NCI-H82 treated with DMSO at 0.1 percent for 48 hours (cell line): ENCODE measurements at regions not wholly inside any gene's neighbourhood (a gene's known extent, or its start where the extent isn't known, plus 50 kb on each side); places are given as distances from the start of the nearest gene placed in this dataset.

Experiments
- DNase-seq: peaks from one replicate; lab custom pipeline; 2025; ENCODE audit not compliant: unreplicated experiment; lab: John Stamatoyannopoulos, UW

DNA sequence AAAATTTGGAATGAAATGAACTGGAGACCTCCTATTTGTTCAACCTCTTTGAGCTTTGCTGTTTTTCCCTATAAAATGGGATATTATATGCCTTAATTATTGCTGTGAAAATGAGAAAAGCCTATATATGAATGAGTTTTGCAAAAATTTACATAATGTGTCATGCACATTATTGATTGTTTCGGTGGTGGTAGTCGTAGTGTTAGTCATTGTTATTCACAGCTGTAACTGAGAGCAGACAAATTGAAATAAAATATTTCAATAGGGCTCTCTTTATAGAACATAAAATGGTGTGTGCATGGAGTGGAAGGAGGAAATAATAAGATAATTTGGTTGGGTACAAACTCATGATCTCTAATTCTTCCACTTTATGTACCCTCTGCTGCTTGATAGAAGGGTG lies 153.7 kb upstream of the GADL1 start:
- no peak for DNase-seq

DNA sequence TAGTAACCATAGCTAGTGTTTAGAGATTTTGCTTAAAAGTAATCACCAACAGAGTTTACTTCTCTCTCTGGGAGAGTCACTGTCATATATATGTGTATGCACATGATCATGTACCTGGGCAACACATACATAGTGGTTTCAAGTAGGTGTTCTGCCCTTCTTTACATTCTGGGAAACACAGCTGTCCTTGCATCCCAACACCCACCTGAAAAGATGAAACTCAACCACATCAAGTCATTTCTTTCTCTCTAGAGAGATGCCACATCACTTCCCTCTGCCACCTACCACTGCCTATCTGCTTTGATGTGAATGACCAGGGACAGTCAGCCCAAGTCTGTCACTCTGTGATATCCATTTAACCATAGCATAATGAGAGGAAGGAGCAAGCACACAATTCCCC lies 155.8 kb upstream of the GADL1 start:
- no peak for DNase-seq

DNA sequence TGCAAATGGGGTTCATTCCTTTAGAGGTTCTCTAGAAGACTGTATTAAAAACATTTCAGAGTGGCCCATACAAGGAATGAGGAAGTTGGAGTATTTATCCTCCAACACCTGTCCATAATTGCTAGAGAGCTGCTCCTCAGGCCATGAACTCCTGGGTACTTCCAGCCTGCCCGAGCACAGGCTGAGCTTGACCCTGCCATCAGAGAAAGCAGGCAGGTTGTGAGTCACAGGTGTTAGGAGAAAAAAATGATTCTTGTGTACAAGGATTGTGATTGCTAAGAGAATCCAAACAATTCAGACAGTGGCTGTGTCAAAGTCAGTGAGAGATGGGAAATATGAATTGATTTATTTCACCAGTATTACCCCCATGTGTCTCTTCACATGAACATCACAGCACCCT lies 156.8 kb upstream of the GADL1 start:
- no peak for DNase-seq

DNA sequence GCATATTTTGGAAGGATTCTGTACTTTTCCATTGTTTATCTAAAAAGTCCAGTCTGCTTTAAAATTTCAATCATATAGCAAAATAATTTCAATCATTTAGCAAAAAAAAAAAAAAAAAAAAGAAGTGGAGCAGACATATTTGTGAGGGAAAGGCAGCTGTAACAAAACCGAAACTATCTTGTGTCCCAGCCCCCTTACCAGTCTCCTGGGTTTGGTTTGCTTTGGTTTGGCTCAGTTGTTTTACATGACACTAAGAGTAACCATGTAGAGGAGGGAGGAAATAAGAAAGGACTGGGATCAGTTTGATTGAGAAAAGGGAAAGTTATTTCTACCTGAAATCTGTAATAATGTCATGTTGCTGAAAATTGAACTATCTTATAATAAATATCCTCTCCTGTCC lies 158.8 kb upstream of the GADL1 start:
- DNase-seq = no peak

GRCh38 chr3:31054032-31054431 lies 159.6 kb upstream of the GADL1 start:
- DNase-seq = no peak

GRCh38 chr3:31055757-31056156 lies 161.3 kb upstream of the GADL1 start:
- no peak for DNase-seq

DNA sequence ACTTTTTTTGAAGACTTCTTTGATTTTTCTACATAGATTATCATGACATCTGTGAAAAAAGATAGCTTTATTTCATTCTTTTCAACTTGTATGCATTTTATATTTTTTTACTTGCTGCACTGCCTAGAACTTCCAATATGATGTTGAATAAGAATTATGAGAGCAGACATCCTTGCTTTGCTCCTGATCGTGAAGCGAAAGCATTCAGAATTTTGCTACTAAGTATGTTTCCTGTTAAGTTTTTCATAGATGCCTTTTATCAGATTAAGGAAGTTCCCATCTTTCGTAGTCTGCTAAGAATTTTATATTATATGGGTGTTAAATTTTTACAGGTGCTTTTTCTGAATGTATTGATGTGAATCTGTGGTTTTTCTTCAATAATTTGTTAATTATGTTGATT lies 163.4 kb upstream of the GADL1 start:
- DNase-seq = no peak

GRCh38 chr3:31064021-31064420 lies 169.6 kb upstream of the GADL1 start:
- DNase-seq = peak; percentile 13

- DNase-seq = no peak
Observed at GRCh38 chr3:31065765-31066164, 171.3 kb upstream of the GADL1 start.

- DNase-seq = no peak
Observed at GRCh38 chr3:31067004-31067403, 172.5 kb upstream of the GADL1 start.

GRCh38 chr3:31075471-31075870 lies 181.0 kb upstream of the GADL1 start:
- DNase-seq = no peak

DNA sequence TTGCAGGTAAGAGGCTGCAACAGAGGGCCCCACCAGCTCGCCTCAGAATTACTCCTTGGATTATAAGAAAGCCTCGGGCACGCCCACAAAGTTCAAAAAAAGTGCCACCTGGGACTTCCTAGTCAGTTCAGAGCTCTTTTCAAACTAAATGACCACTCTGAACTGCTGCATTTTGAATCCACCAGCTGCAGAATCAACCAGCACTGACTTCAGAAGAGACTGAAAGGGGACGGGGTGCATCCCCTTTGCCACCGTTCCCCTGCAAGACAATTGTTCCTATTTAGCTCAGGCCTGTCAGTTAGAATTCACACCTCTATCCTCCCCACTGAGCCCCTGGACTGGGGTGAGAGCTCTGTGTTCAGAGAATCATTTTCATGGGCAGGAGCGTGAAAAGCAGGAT lies 181.4 kb upstream of the GADL1 start:
- no peak for DNase-seq

DNA sequence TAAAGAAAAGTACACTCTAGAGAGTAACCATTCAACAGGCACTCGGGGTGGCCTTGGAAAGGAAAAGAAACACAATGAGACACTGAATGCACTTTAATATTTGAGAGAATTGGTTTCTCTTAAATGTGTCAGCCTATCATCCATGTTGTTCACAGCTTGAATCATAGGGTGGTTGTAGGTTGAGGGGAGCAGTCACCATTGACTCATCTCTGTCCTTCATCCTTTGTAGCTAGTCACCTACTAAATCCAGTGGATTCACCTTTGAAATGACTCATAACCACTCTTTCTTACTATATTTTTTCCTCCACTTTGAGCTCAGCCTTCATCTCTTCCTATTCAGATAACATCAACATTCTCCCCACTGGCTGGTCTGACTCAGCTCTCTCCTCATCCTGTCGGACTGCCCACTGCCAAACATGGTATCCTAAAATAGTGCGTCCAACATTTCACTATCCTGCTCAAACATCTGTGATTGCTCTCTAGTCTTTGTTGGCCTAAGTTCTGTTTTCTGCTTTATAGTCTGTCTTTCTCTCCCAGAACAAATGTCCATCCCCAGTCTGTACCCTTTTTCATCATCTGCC lies 182.7 kb upstream of the GADL1 start:
- DNase-seq = no peak

DNA sequence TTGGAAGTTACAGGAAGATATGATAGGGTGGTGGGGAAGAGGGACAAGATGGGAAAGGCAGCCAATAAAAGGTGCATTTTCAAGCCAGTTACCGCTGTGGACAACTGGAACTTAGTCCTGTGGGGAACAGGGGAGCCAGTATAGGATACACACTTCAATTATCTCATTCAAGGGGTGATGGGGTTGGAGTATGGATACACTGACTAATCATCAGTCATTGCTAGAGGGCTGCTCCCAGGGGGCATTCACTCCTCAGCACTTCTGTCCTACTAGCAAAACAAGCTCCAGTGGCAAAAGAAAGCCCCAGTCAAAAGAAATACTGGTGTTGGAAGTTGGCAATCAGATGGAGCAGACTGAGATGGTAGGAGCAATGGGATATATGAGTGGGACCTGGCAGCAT lies 183.4 kb upstream of the GADL1 start:
- no peak for DNase-seq

DNA sequence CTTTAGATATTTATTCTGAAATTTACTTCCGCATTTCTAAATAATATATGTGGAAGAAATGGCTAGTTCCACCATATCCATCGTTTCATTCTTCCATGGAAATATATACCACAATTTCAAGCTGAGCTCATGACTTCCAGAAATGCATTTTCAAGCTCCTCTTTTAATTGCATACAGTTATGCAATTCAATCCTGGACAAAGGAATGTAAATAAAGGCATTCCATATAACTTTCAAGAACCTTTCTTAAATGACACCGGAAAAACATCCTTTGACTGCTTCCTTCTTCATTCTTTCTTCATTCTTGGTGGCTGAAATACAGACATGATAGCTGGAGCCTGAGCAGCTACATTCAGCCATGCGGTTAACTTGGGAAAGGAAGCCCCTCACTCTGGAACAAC lies 185.2 kb upstream of the GADL1 start:
- DNase-seq = no peak

DNA sequence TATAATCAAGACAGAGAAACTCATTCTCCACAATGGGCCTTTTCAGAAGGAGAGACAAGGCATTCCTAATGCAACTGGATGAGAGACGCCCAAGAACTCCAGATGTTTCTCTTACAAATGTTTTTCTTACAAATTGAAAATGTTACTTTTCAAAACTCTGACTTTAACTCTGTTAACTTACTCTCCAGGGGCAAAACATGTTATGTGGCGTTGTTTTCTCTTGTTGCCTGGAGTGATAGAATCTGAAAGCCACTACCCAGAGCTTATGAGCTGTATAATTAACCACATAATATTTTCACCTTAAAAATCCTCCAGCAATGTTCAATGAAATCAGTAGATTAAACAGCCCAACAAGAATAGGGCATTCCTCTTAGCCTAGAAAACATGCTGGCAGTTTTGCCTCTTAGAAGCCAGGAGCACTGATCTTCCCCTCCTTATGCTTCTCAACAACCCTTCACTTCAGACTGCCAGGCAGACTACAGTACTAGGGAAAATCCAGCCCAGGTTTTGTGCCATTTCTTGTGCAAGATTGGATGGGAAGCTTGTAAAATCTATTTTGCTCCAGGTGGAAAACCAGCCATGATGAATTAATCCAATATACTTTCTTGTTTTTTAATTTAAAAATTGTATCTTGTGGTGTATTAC lies 186.7 kb upstream of the GADL1 start:
- no peak for DNase-seq

DNA sequence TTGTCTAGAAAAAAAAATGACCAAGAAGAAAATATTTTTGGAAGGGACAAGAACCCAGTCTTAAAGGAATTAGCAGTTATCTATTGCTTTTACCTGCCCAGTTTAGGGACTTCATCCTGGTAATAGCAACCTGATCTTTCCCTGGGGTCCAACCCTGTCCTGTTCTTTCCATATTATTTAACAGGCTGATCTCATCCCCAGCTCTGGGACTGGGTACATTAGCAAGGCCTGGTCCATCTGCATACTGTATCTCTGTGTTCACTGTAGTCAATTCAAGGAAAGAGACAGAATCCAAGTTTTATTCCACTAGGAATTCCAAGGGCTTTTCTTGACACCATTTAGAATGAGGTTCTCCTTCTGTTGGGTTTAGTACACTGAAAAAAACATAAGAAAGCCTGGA lies 191.7 kb upstream of the GADL1 start:
- DNase-seq = no peak

GRCh38 chr3:31086698-31087097 lies 192.2 kb upstream of the GADL1 start:
- DNase-seq = peak; percentile 8

DNA sequence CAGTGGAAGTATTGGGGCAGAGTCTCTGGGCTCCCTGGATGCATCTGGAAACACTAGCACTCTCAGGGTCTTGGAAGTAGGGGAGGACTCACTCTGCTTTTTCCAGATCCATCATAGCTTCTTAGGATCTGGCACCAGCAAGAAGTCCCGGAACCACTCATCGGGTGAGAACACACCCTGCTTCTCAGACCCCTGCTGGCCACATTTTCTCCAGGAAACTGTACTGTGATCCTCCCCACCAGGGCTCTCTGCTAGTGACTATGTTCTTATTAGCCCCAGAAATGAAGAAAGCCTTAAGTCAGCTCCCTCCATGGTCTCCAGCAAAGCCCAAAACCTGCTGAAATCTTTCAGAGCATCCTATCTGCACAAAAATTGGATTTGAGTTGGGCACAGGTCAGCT lies 197.3 kb upstream of the GADL1 start:
- DNase-seq = no peak

DNA sequence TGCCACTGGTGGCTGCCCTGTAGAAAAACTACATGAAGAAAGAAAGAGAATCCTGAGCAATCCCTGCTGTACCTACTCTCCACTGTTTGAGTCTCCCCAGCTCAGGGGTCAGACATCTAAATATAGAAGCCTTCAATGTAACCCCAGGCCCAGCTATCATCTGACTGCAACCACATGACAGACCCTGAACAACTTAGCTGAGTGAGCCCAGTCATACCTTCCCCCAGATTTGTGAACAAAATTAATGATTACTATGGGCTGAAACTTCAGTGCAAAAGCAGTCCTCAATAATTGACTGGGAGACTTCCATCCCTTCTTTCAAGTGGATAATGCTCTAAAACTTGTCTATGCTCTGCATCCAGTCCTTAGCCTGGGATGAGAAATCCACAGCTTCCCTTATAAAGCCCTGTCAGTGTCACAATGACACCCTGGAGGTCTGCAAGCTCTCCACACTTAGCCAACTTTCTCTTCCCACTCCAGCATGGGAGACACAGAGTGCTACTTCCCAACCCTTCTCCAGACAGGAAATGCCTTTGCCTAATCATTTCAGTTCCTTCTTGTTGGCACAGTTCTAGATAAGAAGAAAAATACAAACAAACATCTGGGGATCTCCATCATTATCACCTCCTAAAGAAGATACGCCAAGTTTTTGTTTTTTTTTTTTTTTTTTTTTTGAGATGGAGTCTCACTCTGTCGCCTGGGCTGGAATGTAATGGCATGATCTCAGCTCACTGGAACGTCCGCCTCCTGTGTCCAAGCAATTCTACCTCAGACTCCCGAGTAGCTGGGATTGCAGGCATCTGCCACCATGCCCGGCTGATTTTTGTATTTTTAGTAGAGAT lies 198.5 kb upstream of the GADL1 start:
- DNase-seq = no peak

DNA sequence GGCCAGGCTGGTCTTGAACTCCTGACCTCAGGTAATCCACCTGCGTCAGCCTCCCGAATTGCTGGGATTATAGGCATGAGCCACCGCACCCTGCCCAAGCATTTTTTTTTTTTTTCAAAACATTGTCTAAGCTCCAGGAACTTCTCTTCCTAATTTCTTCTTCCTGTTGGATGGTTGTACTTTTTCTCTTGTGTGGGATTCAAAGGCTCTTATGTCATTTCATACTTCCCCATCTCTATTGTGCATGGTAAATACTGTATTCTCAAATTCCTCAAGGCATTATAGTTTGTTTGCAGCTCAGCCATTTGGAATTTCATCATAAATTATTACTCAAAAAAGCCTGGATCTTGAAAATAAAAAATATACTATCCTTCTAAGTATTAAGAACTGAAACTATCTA lies 199.1 kb upstream of the GADL1 start:
- DNase-seq = no peak

DNA sequence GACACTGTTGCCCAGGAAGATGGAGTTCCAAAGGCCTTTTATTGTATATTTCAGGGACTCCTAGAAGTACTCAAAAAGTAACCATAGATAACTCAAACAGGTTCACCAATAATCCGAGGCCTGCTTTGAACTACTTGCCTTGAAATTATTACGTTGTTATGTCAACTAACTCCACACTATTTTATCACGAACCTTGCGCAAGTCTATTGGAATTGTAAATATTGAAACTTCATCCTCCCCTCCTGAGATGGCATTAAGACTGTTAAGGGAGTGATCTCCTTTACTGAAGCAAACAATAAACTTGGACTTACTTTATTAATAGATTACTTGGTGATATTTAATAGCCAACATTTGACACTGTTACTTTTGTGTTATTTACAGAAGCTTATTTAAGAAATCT lies 199.6 kb upstream of the GADL1 start:
- no peak for DNase-seq
